Fibroblast of upper back skin (primary cell): ENCODE measurements at regions not wholly inside any gene's neighbourhood (a gene's known extent, or its start where the extent isn't known, plus 50 kb on each side); places are given as distances from the start of the nearest gene placed in this dataset.
A peak's percentile ranks its signal among the peaks of the same experiment; 100 is the strongest.

Experiments used
- DNase-seq: peaks from one replicate; pipeline ENCODE4 v3.0.0-alpha.2; 2013

DNA sequence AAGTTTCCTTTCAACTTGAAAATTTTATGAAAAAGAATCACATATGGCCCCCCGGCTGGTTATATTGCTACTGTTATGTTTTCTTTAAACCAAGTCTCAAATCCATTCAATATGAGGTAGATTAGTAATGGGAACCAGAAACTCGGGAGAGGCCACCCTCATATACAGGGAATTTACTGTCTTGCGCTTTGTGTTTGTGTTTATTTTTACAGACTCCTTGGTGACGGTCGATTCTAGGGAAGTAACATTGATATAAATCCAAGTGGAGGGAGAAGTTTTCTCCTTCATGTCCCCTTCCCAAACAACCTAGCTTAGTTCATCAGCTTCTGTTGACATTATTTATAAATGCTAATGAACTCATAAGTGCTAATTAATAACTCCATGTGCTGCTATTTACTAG, 163.5 kb upstream of the LMO4 start:
- DNase-seq = no peak

- no peak for DNase-seq
Observed at GRCh38 chr1:87167157-87167789, 161.4 kb upstream of the LMO4 start.

DNA sequence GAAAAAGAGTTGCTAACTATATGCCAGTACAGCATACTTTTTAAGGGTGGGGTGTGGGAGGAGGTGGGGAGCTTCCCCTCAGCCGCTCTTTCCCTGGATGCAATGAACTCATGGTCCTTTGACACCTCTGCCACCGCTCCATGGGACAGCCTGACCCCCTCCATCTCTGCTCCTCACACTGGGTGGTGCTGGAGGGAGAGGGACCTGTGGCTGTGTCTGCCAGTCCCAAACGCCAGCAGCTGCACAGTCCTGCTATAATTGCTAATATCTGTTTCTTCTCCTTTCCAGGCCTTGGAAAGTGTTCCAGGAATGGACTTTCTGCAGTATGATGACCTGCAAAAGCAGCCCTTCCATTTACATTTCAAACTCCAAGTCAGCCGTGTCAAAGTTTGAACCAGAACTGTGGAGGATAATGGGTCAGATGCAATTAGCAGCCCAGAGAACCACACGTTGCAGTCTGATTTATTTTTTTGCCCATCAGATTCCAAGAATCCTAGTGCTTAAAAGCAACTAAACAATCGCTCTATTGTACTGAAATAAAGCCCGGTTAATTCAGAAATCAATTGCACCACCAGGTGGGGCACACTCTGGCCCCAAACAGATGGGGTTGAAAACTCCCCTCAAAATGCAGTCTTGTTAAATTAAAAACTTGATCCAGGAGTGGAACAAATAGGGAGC, 160.7 kb upstream of the LMO4 start:
- DNase-seq = no peak

DNA sequence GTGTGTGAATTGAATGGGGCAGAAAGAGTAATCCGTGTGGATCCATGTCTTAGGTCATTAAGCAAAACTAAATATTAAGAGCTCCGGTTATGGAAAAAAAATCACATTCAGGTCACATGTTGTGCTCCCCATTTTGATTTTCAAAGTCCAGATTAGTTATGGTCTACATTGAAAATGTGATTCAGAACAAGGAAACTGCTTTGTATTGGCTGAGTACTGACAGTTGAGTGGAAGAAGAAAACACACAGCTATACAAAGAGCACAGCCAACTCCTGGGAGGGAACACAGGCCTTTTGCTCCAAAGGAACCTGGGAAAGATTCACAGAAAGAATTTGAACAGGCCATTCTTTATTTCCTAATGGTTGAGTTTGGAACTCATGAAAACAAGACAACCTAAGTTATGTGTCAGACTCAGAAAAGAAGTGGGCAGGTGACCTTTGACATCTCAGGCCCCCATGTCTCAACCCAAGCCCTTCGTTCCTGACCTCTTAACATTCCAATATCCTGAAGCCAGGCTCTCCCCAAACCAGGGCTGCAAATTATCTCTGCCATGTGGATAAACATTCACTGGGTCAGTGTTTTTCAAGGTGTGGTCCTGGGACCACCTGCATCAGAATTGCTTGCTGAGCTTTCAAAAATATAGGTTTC, 159.3 kb upstream of the LMO4 start:
- no peak for DNase-seq

- peak; percentile 50 for DNase-seq
Observed at GRCh38 chr1:87170157-87170556, 158.5 kb upstream of the LMO4 start.

GRCh38 chr1:87170931-87171598, 157.6 kb upstream of the LMO4 start:
- peak; percentile 23 for DNase-seq

DNA sequence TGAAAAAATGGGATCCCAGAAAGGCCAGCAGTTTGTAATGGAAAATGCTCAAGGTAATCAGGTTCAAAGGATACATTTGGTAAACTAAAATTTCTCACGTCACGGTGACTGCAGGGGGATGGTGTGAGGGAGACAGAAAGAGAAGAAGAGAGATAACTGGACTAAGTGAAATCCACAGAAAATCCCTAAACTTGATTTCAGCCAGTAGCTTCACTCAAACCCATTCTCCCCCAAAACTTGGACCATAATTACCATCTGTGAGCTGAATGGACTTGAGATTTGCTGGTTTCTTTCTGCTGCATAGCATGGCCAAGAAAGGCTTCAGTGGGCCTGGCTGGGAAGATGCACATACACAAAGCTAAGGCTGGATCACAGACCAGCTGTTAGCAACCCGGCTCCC, 155.4 kb upstream of the LMO4 start:
- DNase-seq = no peak

DNA sequence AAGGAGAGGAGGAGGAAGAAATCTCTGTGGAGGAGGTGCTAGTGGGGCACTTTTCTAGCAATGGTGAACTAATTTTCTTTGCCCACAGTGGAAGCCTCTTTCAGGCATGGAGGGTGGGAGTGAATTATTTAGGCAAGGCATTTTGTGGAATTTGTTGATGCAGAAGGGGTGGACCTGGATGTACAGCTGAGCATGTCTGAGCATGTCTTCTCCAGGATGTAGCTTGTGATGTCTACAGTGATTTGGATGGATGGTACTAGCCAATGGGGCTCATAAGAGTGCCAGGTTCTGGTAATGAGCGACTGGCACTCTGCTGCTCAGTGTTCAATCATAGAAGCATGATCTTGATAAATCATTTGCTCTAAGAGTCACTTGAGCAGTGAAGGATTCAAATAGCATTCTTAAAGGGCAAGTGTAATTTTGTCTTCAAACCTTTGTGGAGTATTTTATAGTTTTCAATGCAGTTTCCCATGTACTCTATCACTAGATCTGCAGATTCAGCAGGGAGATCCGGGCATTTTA, 153.9 kb upstream of the LMO4 start:
- no peak for DNase-seq

GRCh38 chr1:87176087-87176486, 152.6 kb upstream of the LMO4 start:
- no peak for DNase-seq

- DNase-seq = no peak
Observed at GRCh38 chr1:87176514-87176913, 152.2 kb upstream of the LMO4 start.

GRCh38 chr1:87178441-87178840, 150.2 kb upstream of the LMO4 start:
- no peak for DNase-seq

GRCh38 chr1:87179076-87179810, 149.4 kb upstream of the LMO4 start:
- no peak for DNase-seq

DNA sequence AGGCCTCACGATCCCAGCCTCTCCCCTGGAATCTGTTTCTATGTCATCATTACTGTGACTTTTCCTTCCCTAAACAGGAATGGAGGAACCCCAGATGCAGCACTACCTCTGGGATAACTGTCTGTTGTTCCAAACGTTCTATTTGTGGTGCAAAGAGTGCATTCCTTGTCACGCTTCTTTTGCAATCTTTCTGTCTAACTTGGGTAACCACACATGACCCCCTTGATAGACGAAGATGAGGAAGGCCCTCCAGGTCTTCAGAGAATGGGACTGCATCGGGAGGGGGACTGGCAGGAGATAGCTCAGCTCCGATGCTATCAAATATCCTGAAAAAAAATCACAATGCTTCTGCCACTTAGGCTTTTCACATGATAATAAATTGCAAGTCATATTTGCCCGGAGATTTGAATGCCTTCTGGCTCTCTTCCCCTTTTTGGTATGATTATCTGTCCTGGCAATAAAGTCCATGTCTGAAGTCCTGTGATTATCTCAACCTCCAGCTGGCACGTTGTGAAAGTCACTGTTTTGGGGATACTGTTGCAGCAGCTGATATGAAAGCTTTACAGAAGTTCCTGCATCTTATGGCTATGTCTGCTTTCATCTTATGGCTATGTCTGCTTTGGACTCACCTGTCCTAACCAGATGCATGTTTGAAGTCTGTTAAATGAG, 148.7 kb upstream of the LMO4 start:
- DNase-seq = no peak

DNA sequence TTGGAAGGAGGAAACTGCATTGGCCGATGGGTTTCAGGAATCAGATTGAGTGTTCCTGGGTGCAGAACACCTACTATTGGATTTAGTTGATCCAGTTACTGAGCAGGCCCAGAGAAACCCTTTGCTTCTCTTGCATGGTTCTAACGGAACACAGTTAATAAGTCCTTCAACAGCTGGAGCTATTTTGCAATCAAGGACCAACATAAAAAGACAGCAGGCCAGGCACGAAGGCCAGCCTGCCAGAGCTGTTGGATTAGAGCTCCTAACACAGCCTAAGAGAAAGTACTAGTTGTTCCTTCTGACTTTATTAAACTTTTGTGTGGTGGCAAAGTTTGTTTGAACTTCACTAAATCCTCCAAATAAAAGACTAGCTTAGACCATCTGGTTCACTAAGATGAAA, 148.0 kb upstream of the LMO4 start:
- no peak for DNase-seq

- DNase-seq = no peak
Observed at GRCh38 chr1:87182611-87183010, 146.1 kb upstream of the LMO4 start.

GRCh38 chr1:87185077-87185476, 143.6 kb upstream of the LMO4 start:
- DNase-seq = no peak

DNA sequence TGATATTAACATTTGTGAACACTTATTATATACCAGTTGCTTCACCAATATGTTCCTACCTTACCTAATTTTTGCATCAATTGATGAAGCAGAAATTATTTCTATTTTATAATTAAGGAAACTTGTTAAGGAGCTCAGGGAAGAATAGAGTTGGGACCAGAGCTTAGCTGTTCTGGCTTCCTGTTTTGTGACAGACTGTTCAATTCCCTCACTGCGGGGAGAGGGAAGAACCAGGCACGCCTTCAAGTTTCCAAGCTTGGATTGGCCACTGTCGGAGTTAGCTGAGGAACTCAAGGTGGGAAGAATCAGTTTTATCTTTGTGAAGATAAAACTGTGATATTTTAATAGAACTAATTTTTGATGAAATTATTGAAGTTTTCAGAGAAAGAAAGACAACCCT, 142.3 kb upstream of the LMO4 start:
- no peak for DNase-seq

DNA sequence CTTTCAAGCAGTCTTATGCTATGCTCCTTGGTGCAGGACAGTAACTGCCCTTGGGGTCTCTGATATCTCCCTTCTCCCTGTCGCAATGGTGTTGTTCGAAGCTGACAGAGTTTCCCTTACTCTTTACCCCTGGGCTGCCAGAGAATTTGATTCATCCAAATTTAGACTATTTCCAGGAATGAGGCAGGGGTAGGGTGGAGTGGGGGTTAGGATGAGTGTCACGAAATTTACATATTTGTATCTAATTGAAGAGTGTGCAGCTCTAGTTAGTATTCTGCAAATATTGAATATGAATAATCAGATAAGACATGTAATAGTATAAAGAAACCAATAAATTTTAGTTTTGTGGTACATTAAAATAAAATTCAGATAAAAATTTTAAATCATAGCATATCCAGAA, 140.0 kb upstream of the LMO4 start:
- no peak for DNase-seq

DNA sequence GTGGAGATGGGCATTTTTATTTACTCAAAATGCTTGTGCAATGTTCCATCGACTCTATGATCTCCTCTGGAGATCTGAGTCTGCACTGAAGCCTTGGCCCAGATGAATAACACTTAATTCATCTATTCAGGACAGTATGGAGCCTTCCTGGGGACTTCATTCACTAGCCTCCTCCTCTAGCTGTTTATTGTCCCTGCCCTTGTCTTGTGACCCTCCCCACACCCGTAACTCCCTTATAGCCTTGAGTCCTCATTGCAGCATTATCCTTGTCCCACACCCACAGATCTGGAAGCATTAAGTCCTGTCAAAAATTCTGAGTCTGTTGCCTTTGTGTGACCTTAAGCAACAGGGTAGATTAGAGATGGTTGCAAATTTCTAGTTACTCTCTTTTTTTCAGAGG, 138.3 kb upstream of the LMO4 start:
- no peak for DNase-seq

GRCh38 chr1:87191646-87192045, 137.0 kb upstream of the LMO4 start:
- DNase-seq = no peak

GRCh38 chr1:87194271-87194774, 134.4 kb upstream of the LMO4 start:
- no peak for DNase-seq

GRCh38 chr1:87194856-87195255, 133.8 kb upstream of the LMO4 start:
- no peak for DNase-seq
